Chondrocyte (in vitro differentiated cells): ENCODE measurements at regions not wholly inside any gene's neighbourhood (a gene's known extent, or its start where the extent isn't known, plus 50 kb on each side); places are given as distances from the start of the nearest gene placed in this dataset.

ENCODE experiments used
- DNase-seq: peaks from one replicate; pipeline ENCODE4 v3.0.0; 2021; ENCODE audit warnings: mixed read lengths, low spot score
- H3K27ac Mint-ChIP-seq: one replicate; pipeline ENCODE4 v1.8.0; 2021; ENCODE audit warnings: mild to moderate bottlenecking, moderate library complexity, mixed read lengths; ENCODE audit not compliant: unreplicated experiment
- H3K27me3 Mint-ChIP-seq: 2 replicates; pipeline ENCODE4 v1.8.0; 2021; ENCODE audit warnings: low read depth, mixed read lengths
- H3K36me3 Mint-ChIP-seq: 2 replicates; pipeline ENCODE4 v1.8.0; 2021; ENCODE audit warnings: low read depth, mixed read lengths
- H3K4me1 Mint-ChIP-seq: 2 replicates; pipeline ENCODE4 v1.8.0; 2021; ENCODE audit warnings: low read depth, mild to moderate bottlenecking, mixed read lengths
- H3K4me3 Mint-ChIP-seq: one replicate; pipeline ENCODE4 v1.8.0; 2021; ENCODE audit warnings: mild to moderate bottlenecking, moderate library complexity, mixed read lengths; ENCODE audit not compliant: unreplicated experiment
- H3K9me3 Mint-ChIP-seq: 2 replicates; pipeline ENCODE4 v1.8.0; 2021; ENCODE audit warnings: low read depth, mixed read lengths
- CTCF ChIP-seq: fragments of 200-600 bp; sonication (generic); IDR thresholded peaks from 2 replicates; pipeline ENCODE4 v1.5.0; 2021; ENCODE audit warnings: antibody characterized with exemption, mild to moderate bottlenecking, moderate library complexity

- H3K4me1 Mint-ChIP-seq: no peaks in the 10 kb centered on the region
- no peaks in the 10 kb centered on the region for H3K27me3 Mint-ChIP-seq
- no peak overlapping the region for H3K4me3 Mint-ChIP-seq
- no peak for DNase-seq
- H3K9me3 Mint-ChIP-seq: peaks cover 22% of the 10 kb centered on the region
- H3K27ac Mint-ChIP-seq: no peak overlapping the region
- no peaks in the 10 kb centered on the region for H3K36me3 Mint-ChIP-seq
- TF ChIP-seq CTCF: no peak
Observed at GRCh38 chr18:78662879-78663278, 316.7 kb upstream of the SALL3 start.

DNA sequence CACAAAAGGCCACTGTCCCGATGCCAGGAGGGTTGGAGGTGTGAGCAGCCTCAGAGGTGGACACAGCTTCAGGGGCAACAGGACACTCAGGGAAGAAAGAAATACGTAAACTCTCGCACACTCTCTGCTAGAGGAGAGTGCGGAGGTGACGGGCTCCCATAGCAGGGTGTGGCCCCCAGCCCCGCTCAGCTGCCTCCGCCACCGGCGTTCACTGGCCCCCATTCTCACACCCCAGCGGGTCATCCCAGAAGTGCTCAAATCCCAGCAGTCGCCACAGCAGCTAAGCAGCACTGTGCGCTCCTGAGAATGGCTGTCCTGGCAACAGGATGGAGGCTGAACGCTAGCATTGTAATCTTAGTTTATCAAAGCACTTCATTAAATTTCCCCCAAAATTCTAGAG, 315.6 kb upstream of the SALL3 start:
- no peaks in the 10 kb centered on the region for H3K4me1 Mint-ChIP-seq
- peak; percentile 65 for DNase-seq
- H3K4me3 Mint-ChIP-seq: no peak overlapping the region
- TF ChIP-seq CTCF: no peak
- no peaks in the 10 kb centered on the region for H3K27me3 Mint-ChIP-seq
- peaks cover 18% of the 10 kb centered on the region for H3K9me3 Mint-ChIP-seq
- no peaks in the 10 kb centered on the region for H3K36me3 Mint-ChIP-seq
- H3K27ac Mint-ChIP-seq: no peak overlapping the region

GRCh38 chr18:78664848-78665247, 314.8 kb upstream of the SALL3 start:
- Mint-ChIP-seq H3K4me1 (no peaks in the 10 kb centered on the region), H3K27ac (no peak overlapping the region), H3K36me3 (no peaks in the 10 kb centered on the region), H3K9me3 (peaks cover 18% of the 10 kb centered on the region), H3K27me3 (no peaks in the 10 kb centered on the region), H3K4me3 (no peak overlapping the region)
- TF ChIP-seq CTCF: no peak
- no peak for DNase-seq

GRCh38 chr18:78665644-78666043, 314.0 kb upstream of the SALL3 start:
- Mint-ChIP-seq H3K27ac (no peak overlapping the region), H3K27me3 (no peaks in the 10 kb centered on the region), H3K36me3 (no peaks in the 10 kb centered on the region), H3K4me1 (no peaks in the 10 kb centered on the region), H3K4me3 (no peak overlapping the region), H3K9me3 (peaks cover 13% of the 10 kb centered on the region)
- no peak for DNase-seq
- no peak for TF ChIP-seq CTCF

DNA sequence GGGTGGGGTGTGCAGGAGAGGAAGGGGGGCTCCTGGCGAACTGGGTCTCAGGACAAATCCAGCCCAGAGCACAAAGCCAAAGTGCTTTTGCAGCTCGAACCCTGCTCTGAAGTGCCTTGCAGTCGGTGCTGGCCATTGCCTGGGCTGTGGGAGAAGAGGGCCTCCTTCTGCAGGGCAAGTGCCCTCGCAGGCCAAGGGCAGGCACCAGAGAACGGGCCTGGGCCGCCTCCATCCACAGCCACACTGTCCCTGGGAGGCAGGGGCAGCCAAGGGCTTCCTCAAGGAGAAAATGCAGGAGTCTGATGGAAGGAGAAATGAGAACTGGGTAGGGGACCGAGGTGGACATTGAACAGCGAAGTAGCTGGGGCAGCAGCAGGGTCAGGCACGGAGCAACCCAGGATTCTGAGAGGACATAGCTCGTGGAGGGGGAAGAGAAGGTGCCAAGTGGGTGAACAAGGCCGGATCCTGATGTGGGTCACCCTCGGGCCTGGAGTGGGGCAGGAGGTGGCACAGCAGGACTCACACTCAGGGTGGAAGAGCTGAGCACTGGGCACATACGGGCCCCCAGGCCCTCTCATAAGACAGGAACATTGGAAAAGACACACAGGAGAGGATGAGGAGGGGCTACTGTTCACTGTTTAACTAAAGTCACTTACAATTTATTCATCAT, 312.8 kb upstream of the SALL3 start:
- H3K4me1 Mint-ChIP-seq: no peaks in the 10 kb centered on the region
- no peak overlapping the region for H3K27ac Mint-ChIP-seq
- no peak for TF ChIP-seq CTCF
- H3K4me3 Mint-ChIP-seq: no peak overlapping the region
- peak; percentile 69 for DNase-seq
- no peaks in the 10 kb centered on the region for H3K36me3 Mint-ChIP-seq
- H3K27me3 Mint-ChIP-seq: no peaks in the 10 kb centered on the region
- peaks cover 8% of the 10 kb centered on the region for H3K9me3 Mint-ChIP-seq
